Inferior parietal cortex (tissue), 1 donor: ENCODE measurements at regions not wholly inside any gene's neighbourhood (a gene's known extent, or its start where the extent isn't known, plus 50 kb on each side); places are given as distances from the start of the nearest gene placed in this dataset.

Experiments
- DNase-seq: peaks from one replicate; pipeline ENCODE4 v3.0.0-alpha.2; 2016; ENCODE audit errors: extremely low spot score

DNA sequence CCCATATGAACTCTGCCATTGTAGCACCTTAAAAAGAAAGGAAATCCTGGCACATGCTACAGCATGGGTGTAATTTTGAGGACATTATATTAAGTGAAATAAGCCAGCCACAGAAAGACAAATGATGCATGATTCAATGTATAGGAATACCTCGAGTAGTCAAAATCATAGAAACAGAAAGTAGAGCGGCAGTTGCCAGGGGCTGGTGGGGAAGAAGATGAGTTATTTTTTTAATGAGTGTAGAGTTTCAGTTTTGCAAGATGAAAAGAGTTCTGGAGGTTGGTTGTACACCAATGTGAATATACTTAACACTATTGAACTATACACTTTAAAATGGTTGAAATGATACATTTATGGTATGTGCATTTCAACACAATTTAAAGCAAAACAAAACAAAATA lies 133.0 kb downstream of the ZDHHC21 start:
- DNase-seq = no peak

DNA sequence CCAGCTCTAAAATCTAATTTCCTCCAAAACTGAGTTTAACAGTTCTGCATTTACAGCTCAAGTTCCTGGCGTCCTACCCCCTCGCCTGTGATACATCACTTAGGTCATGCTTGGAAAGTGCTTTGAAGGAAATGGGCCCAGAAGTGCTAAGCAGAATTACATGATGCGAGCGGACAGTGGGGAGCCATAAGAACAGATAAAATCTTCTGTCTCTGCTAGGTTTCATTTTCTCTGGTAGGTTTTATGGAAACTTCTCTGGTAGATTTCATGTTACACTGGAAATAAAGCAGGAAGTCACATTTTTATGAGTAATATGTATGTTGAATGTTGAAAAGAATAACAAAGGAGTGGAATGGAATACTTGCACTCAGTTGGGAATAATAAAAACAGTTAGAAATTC lies 138.3 kb downstream of the ZDHHC21 start:
- DNase-seq = no peak

DNA sequence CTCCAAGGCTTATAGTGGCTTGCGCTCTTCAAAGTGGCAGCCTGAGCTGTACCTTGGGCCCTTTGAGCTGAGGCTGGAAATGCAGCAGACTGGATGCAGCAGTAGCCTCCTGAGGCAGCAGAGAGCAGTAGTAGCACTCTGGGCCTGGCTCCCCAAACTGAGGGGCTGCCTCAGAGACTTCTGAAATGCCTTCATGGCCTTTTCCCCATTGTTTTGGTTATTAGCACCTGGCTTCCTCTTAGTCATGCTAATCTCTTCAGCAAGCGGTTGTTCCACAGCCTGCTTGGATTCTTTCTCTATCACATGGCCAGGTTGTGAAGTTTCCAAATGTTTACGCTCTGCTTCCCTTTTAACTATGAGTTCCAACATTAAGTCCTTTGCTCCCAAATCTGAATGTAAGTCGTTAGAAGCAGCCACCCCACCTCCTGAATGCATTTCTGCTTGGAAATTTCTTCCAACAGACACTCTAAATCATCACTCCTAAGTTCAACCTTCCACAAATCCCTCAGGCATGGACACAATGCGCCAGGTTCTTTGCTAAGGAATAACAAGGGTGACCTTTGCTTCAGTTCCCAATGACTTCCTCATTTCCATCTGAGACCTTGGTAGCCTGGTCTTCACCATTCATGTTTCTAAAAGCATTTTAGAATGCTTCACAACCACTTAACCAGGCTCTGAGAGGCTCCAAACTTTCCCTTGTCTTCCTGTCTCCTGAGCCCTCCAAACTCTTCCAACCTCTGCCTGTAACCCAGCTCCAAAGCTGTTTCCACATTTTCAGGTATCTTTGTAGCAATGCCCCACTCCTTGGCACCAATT lies 145.8 kb downstream of the ZDHHC21 start:
- no peak for DNase-seq

DNA sequence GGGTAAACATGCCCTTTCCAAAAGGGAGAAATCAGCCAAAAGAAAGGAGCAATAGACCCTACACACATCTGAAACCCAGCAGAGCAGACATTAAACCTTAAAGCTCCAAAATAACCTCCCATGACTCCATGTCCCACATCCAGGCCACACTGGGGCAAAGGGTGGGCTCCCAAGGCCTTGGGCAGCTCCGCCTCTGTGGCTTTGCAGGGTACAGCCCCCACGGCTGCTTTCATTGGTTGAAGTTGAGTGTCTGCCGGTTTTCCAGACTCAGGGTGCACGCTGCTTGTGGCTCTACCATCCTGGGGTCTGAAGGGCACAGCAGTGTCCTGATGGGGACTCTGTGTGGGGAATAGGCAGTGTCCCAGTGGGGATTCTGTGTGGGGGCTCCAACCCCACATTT lies 146.5 kb downstream of the ZDHHC21 start:
- DNase-seq = no peak

DNA sequence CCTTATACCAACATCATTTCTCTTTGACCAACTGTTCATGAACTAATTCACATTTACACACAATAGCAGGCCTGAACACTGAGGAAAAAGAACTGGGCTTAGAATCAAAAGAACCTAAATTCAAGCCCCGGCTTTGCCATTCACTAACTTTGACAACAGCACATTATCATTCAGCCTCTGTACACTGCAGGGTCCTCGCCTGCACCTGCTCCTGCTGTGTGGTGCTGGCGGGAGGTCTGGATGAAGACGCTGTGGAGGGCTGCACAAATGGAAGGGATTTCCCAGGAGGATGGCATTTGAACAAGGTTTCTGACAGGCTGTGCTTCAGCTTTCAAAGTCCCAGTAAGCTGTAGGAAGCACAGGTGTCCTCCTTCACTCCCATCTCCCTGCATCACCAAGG lies 151.2 kb downstream of the ZDHHC21 start:
- DNase-seq = no peak

DNA sequence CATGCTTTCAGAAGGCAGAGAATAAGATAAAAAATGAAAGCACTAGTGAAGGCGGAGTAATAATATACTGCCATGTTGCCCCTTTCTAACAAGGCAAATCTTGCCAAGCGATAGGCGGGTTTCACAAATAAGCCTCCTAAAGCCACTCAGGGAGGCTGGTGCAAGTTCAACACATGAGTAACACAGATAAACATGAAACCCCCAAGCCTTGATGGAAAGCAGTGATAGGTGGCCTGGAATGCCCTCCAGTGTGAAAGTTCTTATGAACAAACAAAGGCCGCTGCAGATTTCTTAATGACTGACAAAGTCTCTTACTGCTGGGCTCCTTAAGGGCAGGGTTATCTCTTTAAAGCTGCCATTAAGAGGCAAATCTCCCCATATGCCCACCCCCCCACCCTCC lies 154.7 kb downstream of the ZDHHC21 start:
- no peak for DNase-seq

DNA sequence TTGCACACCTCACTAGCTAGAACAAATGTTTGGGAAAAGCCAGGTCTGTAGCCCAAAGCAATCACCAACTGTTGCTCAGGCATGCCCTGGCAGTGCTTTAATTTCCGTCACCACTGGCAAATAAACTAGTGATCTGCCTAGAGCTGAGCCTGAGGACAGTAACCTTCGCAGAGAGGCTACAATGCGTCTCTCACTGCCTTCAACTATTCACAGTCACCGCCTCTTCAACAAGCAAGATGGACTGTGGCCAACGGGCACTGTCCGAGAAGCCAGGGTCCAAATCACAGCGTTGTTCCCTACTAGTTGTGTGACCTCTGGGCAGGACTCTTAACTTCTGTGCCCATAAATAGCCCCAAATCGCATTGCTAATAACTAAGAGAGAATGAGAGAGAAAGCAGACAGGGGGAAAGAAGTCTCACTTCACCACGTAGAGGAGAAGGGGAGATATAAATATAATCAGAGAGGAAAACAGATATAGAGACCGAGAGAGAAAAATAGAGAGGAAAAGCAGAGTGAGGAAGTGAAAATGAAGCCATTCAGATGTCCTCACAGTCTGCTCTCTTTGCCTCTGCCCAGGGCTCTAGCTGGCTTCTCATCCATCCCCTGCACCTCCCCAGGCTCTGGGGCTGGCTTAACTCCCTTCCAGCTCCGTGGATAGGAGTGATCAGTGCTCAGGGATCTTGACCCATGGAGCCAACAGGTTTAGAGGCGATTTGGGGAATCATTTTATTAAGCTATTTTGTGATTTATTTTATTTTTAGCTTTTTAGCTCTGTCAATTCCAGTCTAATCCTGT lies 157.9 kb downstream of the ZDHHC21 start:
- DNase-seq = no peak

DNA sequence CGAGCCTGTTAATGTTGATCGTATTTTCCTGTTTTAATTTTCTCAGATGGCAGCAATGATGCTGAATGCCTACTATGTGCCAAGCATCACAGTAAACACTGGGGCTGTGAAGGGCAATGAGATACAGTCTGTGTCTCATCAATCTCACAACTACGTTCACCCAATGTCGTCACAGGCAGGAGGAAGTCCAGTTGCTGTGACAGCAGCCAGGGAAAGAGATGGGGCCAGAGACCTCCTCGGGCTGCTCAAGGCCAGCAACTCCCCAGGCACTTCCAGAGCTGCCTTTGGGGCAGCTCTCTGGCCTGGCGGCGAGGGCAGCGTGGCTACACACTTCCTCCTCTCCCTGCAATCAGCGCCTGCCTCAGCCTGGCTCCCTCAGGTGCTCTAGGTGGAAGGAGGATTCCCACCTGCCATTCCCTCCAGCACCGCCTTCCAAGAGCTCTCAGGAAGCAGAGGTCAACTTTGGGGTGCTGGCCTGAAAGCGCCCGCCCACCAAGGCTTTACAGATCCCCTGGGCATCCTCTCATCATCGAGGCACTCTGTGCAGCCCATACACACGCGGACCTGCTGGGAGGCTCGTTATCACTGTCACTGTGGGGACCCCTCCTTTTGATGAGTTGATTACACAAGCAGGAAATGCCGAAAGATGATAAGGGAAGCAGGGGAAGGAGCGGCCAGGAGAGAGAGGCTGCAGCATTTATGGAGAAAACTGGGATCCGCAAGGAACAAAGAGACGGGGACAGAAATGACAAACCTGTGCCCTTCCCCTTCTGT lies 159.2 kb downstream of the ZDHHC21 start:
- DNase-seq = no peak

DNA sequence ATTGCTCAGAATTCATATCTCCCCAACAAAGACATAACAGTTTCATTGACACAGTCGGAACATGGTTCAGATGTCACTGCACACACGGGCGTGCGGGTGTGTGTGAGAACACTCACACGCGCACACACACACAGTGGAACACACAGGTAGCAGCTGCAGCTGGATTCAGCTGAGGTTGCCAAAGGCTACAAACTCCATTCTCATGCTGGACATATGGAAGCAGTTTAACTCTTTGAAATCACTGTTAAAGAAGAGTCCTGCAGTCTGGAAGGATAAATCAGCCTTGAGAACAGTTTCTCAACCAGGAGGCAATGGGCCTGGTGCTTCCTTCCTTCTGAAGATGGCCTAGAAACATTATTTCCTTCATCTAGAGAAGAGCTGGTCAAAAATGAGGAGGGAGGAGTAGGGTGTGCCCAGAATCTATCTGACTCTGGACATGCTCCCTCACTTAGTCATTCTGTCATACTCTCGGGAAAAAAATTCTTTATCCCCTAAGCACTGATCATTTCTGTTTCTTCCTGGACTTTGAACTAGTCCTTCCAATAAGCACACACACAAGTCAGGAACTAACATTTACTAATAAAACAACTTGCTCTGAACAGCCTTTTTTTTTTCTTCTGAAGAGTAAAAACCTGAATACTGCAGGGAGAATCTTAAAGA lies 160.6 kb downstream of the ZDHHC21 start:
- DNase-seq = no peak

DNA sequence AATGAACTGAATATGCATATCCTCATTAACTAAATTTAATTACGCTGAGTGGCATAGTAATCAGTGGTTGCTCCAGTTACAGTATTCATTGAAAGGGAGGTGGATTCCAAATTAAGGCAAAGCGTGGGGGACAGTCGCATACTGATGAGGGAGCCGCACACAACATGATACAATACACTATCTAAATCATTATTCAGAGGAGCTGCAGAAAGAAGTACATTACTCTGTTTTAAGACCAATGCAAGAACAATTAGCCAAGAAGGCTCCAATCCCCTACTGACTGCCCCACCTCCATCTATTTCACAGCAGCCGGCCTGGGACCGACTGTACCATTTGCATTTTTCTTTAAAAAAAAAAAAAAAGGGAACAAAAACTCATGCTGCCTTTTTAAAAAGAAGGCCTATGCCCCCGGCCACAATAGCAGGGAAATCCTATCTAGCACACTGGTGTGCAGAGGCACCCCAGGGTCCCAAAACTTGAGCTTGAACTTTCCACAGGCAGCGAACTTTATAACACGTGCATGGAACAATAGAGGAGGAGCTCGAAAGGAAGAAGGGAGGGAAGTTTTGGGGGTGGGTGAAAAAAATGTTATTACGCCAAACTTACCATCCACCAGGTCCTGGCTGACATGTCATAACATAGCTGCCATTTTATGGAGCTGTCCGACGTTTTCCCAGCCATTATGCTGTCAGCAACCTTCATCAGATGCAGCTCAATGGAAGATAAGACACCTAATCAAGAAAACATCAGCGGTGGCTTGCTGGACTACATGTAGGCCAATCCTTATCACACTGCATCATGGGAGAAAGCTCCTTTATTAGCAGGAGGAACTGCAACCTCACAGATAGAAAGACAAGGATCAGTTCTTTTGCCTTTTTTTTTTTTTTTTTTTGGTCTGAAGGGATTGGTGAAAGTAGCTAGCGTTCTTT lies 161.6 kb downstream of the ZDHHC21 start:
- DNase-seq = no peak

DNA sequence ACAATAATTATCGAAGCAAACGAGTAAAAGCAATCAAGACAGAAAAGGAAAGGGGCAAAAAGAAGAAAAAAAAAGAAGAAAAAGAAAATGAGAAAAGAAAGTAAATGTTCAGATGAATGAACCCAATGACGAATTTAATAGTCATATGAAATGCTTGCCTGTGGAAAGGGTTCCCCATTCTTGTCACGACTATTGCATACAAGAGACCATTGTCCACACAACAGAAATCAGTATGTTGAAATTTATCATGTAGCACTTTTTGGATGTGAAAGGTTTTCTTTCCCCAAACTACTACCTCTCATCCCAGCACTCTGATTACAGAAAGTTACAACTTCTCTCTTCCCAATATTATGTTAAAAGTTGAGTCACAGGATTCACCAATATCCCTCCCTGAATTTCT lies 162.4 kb downstream of the ZDHHC21 start:
- no peak for DNase-seq

DNA sequence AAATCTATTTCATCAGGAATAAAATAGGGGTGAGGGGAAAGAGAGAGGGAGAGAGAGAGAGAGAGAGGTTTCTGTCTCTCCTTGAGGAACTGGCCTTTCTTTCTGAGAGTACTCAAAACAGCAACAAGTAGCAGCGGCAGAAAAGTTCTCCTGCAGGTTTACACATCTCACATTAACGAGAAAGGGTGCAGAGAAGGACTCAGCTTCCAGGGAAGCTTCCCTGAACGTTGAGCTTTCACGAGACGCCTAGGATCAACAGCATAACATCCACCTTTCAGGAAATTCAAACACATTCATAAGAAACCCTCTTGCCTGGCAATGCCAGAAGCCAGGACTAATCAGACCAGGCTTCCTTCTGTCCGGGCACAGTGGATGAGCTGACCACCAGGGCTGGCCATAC lies 162.9 kb downstream of the ZDHHC21 start:
- DNase-seq = no peak

DNA sequence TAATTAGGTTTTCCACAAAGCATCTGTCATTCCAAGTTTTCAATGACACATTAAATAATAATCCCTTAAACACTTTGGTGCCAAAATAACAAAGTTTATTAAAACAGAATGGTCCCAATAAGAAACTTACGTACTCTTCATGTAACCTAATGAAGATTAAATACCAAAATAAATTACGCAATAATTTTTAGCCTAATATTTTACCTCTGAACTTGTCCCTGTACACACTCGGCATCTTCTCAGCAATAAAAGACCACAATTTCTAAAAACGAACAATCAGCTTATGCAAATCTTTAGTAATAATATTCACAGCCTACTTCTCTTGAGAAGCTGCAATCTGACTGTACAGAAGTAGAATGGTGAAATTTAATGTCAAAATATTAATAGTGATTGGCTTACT lies 163.6 kb downstream of the ZDHHC21 start:
- no peak for DNase-seq

DNA sequence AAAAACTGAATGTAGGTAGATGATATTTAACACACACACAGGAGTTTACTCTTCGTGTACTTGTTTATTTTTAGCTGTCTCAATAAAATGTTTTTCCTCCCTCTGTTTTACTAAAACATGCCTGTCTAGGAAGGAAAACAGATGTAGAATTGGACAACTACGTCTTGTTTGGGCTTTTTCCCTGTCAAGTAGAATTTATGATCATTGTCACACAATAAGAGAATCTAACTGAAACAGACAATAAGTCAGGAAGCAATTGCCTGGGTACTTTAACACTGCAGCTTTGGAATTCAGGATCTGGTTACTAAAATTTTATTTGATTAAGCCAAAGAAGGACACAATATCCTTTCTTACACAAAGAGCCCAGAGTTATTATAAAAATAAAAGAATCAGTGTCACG lies 164.2 kb downstream of the ZDHHC21 start:
- DNase-seq = no peak

DNA sequence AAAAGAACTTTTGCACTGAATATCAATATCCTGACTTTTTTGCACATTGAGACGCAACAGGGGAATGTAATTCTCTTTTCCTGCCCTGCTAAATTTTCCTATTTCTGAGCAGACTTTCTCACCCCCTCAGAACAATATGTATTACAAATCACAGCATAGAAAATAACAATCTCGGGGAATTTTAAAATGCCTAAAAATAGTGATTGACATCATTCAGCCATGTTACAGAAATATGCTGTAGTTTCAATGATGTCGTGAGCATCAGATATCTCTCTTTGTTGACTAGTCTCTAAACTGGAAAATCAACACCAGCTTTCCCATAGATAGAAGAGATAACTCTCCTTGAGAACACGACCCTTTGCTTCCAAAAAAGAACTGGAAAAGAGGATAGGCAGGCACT lies 166.7 kb downstream of the ZDHHC21 start:
- DNase-seq = no peak

DNA sequence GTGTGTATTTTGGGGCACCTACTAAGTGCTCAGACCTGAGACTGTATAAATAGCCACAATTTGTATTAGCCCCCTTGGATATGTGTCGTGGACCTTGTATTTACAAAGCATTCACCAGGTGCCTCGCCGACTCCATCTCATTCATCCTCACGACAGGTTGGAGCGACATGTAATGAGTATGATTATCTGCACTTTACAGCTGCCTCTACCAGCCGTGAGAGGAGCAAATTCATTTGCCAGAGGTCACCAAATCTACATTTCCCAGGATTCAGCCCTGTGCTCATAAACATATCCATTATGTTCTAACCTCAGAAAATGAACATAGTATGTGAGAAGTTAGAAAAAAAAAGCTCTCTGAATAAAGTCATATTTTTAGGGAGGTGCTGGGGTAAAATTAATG lies 167.4 kb downstream of the ZDHHC21 start:
- no peak for DNase-seq

DNA sequence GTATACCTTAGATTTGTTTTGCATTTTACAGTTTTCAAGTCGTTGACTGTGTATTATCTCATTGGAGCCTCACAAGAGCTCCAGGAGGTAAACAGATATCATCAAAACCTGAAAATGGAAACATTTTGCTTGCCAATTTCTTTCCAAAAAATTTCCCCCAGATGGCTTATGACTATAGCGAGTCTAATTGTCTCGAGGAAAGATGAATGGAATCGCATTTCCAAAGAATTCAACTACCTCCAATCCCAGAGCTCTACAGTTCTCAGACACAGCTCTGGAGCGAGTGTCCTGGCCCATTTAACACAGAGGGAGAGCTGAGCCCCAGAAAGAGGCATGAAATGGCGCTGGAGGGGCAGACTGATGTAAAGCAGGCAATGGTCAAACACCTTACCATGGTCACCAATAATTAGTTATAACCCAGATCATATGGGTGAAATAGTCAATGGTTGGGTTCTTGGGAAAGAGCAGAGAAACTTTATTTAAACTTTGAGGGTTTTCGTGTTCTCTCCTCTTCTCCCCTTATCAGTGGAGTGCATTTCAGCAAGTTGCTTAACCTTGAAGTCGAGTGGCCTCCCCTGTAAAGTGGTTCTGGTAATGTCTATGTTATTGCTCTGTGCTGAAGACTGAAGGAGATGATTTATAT lies 168.2 kb downstream of the ZDHHC21 start:
- DNase-seq = no peak

DNA sequence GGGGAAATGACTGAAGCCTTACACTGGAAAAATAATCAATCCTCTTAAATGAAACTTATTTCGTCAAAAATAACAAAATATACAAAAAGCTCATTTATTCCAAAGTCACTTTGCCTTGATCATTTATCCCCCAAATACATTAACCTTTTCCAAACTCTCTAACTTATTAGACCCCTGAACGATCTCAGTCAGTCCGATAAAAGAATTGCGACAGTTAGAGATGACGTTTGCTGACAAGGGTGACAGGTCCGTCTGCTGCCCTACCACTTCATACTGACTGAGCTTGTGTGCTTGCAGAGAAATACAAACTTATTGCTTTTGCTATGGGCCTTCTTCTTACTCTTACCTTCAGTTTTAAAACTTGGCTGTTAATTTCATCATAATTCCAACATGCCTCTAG lies 169.7 kb downstream of the ZDHHC21 start:
- DNase-seq = no peak

DNA sequence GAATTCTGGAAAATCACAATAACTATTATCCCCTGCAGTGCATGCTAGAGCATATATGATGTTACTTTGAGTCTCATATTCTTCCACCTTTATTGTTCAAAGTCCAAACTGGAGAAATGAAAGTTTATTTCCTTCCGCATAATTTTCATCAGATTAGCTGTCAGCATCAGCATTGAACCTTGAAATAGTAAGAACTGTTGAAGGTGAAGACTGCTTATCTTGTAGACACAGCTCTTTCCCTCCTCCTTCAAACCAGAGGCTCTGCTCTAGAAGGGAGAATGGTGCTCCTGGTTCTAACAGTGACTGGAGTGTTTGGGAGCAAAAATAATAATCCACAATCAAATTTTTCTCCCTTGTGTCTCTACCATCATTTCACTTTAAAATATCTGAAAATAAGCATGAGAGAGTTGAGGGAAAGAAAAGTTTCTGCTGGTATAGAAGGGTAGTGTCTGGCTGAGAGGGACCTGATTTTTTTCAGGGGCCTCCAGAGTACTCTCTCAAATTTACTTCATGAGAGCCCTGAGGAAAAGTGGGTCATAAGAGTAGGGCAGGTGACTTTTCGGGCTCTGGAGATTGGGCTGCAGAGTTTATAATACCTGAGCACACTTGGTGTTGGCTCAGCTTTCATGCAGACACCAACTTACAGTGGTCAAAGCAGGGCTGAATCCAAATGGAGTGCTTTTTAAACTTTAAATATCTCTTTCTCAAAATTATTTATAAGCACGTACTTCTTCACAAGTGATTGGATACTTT lies 170.4 kb downstream of the ZDHHC21 start:
- DNase-seq = no peak

DNA sequence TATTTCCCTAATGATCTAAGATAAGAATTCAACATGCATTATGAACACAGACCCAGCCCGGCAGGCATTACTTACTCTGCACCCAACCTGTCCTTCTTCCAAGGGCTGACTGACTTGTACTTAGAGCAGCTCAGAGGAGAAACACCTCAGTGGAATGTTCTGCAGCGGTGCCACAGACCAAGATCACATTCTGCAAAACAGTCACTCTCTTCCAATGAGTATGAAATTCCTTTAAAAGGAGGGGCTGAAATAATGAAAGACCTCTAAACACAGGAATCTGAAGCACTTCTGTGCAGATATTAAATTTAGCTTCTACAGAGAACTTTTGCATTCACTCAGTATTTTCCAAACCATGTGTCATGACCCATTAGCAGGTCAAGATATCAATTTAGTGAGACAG lies 172.9 kb downstream of the ZDHHC21 start:
- no peak for DNase-seq
